Breast epithelium (tissue), 4 donors: ENCODE measurements at regions not wholly inside any gene's neighbourhood (a gene's known extent, or its start where the extent isn't known, plus 50 kb on each side); places are given as distances from the start of the nearest gene placed in this dataset.

Experiments
- DNase-seq, 2 donors: peaks; one replicate each; pipeline ENCODE4 v3.0.0-alpha.2; 2019; ENCODE audit warnings: low spot score in 2 of 2
- H3K27ac ChIP-seq, 2 donors: fragments of 200-600 bp; sonication (generic) in 1 of 2; one replicate each; pipeline ENCODE4 v1.5.1; 2016 to 2019; ENCODE audit warnings: mild to moderate bottlenecking in 1 of 2
- H3K27me3 ChIP-seq, 2 donors: fragments of 200-600 bp; sonication (generic) in 1 of 2; one replicate each; pipeline versions ENCODE4 v1.5.1 to v1.6.0; 2017 to 2019; ENCODE audit warnings: control low read depth in 1 of 2, mild to moderate bottlenecking in 1 of 2
- H3K36me3 ChIP-seq: fragments of 200-600 bp; one replicate; pipeline ENCODE4 v1.5.1; 2019
- H3K4me1 ChIP-seq, 2 donors: fragments of 200-600 bp; sonication (generic); one replicate each; pipeline ENCODE4 v1.5.1; 2016 to 2019; ENCODE audit warnings: control low read depth in 1 of 2
- H3K4me3 ChIP-seq, 3 donors: fragments of 200-600 bp; sonication (generic); 1 replicate in 2 of 3; 2 replicates in 1 of 3; pipeline ENCODE4 v1.5.1; 2016 to 2019; ENCODE audit warnings: mild to moderate bottlenecking in 3 of 3, moderate library complexity in 2 of 3
- H3K9me3 ChIP-seq, 2 donors: fragments of 200-600 bp; sonication (generic) in 1 of 2; one replicate each; pipeline ENCODE4 v1.5.1; 2016 to 2019; ENCODE audit warnings: control low read depth in 1 of 2
- POLR2A ChIP-seq: fragments of 450-650 bp; IDR thresholded peaks from one replicate; pipeline ENCODE4 v1.6.1; 2016; ENCODE audit warnings: antibody characterized with exemption, mild to moderate bottlenecking, moderate library complexity
- POLR2AphosphoS5 ChIP-seq, 3 donors: sonication (generic); formaldehyde crosslinking; IDR thresholded peaks; one replicate each; pipeline ENCODE4 v1.6.1; 2017; ENCODE audit warnings: antibody characterized with exemption in 3 of 3
- intact Hi-C: fragments of 100-400 bp; cut with DNase I; formaldehyde crosslinking; loops from one replicate; pipeline ENCODE4 v1.15.1; 2023; ENCODE audit warnings: low total_unique reads
- TF ChIP-seq, protein P1 (sequence below), 3 donors: fragments of 450-650 bp; IDR thresholded peaks; one replicate each; pipeline ENCODE4 v1.5.1; 2016 to 2017; ENCODE audit warnings: antibody characterized with exemption in 3 of 3, mild to moderate bottlenecking in 3 of 3, moderate library complexity in 3 of 3

DNA sequence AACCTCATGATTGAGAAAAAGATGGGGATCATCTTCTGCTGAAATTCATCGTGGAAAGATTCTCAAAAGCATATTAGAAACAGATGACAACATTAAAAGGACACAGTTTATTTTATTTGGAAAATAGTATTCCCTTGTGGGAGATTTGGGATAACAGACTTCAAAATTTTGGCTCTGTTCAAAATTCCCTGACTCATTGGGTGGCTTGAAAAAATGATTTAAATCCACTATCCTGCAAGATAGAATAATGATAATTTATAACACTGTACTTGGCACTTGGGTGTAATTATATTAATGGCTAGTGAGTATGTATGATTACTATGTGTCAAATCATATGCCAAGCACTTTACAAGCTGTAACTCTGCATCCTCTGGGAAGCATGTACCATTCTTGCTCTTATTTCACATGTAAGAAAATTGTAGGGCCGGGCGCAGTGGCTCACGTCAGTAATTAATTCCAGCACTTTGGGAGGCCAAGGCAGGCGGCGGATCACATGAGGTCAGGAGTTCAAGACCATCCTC is 128.8 kb downstream of the LMNTD1 start:
- Histone ChIP-seq H3K27me3 (no peaks in the 10 kb centered on the region), H3K27ac (no peak overlapping the region), H3K4me3 (no peak overlapping the region), H3K4me1 (no peaks in the 10 kb centered on the region), H3K9me3 (no peaks in the 10 kb centered on the region), H3K36me3 (no peaks in the 10 kb centered on the region)
- no peak for DNase-seq
- TF ChIP-seq POLR2AphosphoS5 (IDR thresholded peaks at IDR 0.05): no peak
- no peak for TF ChIP-seq POLR2A
- TF ChIP-seq, protein P1, sequence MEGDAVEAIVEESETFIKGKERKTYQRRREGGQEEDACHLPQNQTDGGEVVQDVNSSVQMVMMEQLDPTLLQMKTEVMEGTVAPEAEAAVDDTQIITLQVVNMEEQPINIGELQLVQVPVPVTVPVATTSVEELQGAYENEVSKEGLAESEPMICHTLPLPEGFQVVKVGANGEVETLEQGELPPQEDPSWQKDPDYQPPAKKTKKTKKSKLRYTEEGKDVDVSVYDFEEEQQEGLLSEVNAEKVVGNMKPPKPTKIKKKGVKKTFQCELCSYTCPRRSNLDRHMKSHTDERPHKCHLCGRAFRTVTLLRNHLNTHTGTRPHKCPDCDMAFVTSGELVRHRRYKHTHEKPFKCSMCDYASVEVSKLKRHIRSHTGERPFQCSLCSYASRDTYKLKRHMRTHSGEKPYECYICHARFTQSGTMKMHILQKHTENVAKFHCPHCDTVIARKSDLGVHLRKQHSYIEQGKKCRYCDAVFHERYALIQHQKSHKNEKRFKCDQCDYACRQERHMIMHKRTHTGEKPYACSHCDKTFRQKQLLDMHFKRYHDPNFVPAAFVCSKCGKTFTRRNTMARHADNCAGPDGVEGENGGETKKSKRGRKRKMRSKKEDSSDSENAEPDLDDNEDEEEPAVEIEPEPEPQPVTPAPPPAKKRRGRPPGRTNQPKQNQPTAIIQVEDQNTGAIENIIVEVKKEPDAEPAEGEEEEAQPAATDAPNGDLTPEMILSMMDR (IDR thresholded peaks at IDR 0.05): no peak
- intact Hi-C loops: no loop called here

DNA sequence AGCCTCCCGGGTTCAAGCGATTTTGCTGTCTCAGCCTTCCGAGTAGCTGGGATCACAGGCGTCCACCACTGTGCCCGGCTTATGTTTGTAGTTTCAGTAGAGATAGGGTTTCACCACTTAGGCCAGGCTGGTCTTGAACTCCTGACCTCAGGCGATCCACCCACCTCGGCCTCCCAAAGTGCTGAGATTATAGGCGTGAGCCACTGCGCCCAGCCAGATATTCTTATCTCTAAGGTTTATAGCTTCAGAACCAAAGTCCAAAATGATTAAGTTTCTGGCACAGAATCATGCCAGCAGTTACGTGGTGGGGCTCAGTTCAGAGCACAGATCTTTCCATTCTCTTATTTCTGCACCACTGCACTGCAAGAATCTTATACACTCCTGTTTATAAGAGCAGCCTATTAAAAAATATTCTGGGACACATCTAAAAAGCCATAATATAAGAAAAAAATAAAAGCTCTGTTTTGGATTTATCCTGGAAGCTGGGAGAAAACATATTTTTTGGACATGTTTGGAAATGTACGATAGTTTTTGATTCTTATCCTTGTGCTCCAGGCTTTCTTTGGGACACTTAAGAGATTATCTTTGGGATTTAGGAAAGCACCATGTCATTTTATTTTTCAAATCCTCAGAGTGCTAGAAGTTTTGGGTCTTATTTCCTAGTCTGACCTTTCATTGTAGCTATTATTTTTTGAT is 129.6 kb downstream of the LMNTD1 start:
- intact Hi-C loops: no loop called here
- Histone ChIP-seq H3K27ac (no peak overlapping the region), H3K9me3 (no peaks in the 10 kb centered on the region), H3K27me3 (no peaks in the 10 kb centered on the region), H3K4me1 (no peaks in the 10 kb centered on the region), H3K36me3 (no peaks in the 10 kb centered on the region), H3K4me3 (no peak overlapping the region)
- TF ChIP-seq, protein P1 (IDR thresholded peaks at IDR 0.05): no peak
- no peak for TF ChIP-seq POLR2AphosphoS5 (IDR thresholded peaks at IDR 0.05)
- no peak for TF ChIP-seq POLR2A
- DNase-seq: no peak

DNA sequence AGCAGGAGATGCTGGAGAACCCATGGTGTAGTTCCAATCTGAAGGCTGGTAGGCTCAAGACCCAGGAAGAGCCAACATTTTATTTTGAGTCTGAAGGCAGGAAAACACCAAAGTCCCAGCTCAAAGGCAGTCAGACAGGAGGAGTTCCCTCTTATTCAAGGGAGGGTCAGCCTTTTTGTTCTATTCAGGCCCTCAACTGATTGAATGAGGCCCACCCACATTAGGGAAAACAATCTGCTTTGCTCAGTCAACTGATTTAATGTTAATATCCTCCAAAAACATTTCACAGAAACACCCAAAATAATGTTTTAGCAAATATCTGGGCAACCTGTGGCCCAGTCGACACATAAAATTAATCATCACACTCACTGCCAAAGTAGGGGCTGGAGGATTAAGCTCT is 130.8 kb downstream of the LMNTD1 start:
- Histone ChIP-seq H3K4me3 (no peak overlapping the region), H3K36me3 (no peaks in the 10 kb centered on the region), H3K4me1 (no peaks in the 10 kb centered on the region), H3K27ac (no peak overlapping the region), H3K27me3 (no peaks in the 10 kb centered on the region), H3K9me3 (no peaks in the 10 kb centered on the region)
- DNase-seq: no peak
- intact Hi-C loops: no loop called here
- TF ChIP-seq, protein P1 (IDR thresholded peaks at IDR 0.05): no peak
- no peak for TF ChIP-seq POLR2A
- no peak for TF ChIP-seq POLR2AphosphoS5 (IDR thresholded peaks at IDR 0.05)

DNA sequence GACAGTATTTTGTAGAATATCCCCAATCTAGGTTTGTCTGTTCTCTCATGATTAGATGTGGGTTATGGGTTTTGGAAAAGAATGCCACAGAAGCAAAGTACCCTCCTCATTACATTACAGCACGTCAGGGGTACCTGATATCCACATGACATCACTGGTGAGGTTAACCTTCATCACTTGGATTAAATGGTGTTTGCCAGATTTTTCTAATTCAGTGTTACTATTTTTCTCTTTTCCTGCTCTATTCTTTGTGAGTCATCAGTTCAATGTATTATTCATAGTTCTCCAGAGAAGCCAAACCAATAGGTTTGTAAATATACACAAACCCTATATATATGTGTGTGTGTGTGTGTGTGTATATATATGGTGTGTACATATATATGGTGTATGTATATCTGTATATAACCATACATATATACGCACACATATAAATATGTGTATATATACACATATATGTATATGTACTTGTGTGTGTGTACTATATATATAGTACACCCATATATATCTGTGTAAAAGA is 131.4 kb downstream of the LMNTD1 start:
- Histone ChIP-seq H3K4me3 (no peak overlapping the region), H3K27me3 (no peaks in the 10 kb centered on the region), H3K9me3 (no peaks in the 10 kb centered on the region), H3K4me1 (no peaks in the 10 kb centered on the region), H3K27ac (no peak overlapping the region), H3K36me3 (no peaks in the 10 kb centered on the region)
- intact Hi-C loops: no loop called here
- TF ChIP-seq POLR2AphosphoS5 (IDR thresholded peaks at IDR 0.05): no peak
- TF ChIP-seq POLR2A: no peak
- TF ChIP-seq, protein P1 (IDR thresholded peaks at IDR 0.05): no peak
- DNase-seq: no peak

DNA sequence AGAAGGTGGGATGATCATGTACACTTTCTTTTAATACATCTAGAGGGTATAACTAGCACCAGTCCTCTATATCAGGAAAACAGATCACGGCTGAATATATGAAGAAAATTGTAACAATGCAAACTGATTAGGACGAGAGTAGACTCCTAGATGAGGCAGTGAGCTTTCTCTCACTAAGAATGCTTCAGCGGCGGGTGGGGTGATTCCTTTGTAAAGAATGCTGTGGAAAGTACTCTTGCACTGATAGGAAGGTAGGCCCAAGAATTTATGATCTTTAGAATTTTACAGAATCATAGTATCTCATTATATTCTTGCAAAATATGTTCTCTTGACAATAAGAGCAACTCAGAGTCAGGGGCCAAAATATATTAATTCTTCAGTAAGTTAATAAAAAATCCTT is 133.0 kb downstream of the LMNTD1 start:
- no peak overlapping the region for H3K4me3 ChIP-seq
- H3K9me3 ChIP-seq: no peaks in the 10 kb centered on the region
- H3K27ac ChIP-seq: no peak overlapping the region
- no peaks in the 10 kb centered on the region for H3K27me3 ChIP-seq
- no peaks in the 10 kb centered on the region for H3K4me1 ChIP-seq
- intact Hi-C loops: no loop called here
- TF ChIP-seq POLR2AphosphoS5 (IDR thresholded peaks at IDR 0.05): no peak
- H3K36me3 ChIP-seq: no peaks in the 10 kb centered on the region
- no peak for DNase-seq
